ENCODE measurements at regions not wholly inside any gene's neighbourhood (a gene's known extent, or its start where the extent isn't known, plus 50 kb on each side); places are given as distances from the start of the nearest gene placed in this dataset.

DNA sequence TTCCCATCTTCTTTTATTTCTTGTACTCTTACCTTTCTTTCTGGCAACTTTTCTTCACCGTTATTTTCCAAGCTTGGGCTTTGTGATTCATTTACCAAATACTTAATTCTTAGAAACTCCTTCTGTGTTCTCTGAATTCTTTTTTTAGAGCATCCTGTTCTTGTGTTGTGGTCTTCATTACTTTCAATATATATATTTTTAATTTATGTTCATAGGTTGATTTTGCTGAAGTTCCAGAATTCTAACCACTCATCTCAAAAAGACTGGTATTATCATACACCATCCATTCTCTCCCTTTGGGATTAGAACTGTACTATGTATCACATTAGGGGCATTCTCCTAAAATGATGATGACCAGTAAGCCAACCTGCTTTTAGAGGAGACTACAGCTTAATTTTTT is 362.3 kb upstream of the CBLB start:
- Histone ChIP-seq H3K27me3 (ENCODE audit: control insufficient read depth, insufficient read depth, low read length) (no peaks in the 10 kb centered on the region), H3K27ac (no peak overlapping the region), H2AFZ (no peak overlapping the region), H3K36me3 (ENCODE audit: control insufficient read depth, insufficient read depth, low read length) (no peaks in the 10 kb centered on the region), H3K4me3 (ENCODE audit: low read depth, low read length) (no peak overlapping the region), H3K9ac (no peak overlapping the region), H3K4me2 (ENCODE audit: low read length) (no peak overlapping the region), H3K79me2 (no peaks in the 10 kb centered on the region), H3K4me1 (no peaks in the 10 kb centered on the region), H3K9me3 (ENCODE audit: control insufficient read depth, low read length) (no peaks in the 10 kb centered on the region)
- TF ChIP-seq, protein P1, sequence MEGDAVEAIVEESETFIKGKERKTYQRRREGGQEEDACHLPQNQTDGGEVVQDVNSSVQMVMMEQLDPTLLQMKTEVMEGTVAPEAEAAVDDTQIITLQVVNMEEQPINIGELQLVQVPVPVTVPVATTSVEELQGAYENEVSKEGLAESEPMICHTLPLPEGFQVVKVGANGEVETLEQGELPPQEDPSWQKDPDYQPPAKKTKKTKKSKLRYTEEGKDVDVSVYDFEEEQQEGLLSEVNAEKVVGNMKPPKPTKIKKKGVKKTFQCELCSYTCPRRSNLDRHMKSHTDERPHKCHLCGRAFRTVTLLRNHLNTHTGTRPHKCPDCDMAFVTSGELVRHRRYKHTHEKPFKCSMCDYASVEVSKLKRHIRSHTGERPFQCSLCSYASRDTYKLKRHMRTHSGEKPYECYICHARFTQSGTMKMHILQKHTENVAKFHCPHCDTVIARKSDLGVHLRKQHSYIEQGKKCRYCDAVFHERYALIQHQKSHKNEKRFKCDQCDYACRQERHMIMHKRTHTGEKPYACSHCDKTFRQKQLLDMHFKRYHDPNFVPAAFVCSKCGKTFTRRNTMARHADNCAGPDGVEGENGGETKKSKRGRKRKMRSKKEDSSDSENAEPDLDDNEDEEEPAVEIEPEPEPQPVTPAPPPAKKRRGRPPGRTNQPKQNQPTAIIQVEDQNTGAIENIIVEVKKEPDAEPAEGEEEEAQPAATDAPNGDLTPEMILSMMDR (IDR thresholded peaks at IDR 0.05): no peak

DNA sequence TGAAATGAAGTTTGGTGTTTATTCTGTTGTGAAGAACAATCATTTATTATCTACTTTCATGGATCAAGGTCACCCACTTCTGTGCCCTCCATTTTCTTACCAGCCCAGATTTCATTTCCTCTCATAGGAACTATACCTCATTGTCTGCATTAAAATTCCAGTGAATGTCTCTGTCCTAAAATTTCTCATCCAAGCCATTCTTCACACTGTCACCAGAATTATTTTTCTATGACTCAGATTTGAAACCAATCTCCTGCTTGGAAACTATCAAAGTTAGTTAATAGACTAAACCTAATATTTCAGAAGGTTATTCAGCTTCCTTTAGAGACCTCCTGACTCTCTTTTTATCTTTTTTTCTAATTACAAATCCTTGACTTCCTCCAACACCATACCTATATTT is 364.1 kb upstream of the CBLB start:
- Histone ChIP-seq H3K9me3 (ENCODE audit: control insufficient read depth, low read length) (no peaks in the 10 kb centered on the region), H3K79me2 (no peaks in the 10 kb centered on the region), H3K4me3 (ENCODE audit: low read depth, low read length) (no peak overlapping the region), H3K36me3 (ENCODE audit: control insufficient read depth, insufficient read depth, low read length) (no peaks in the 10 kb centered on the region), H3K4me1 (no peaks in the 10 kb centered on the region), H3K4me2 (ENCODE audit: low read length) (no peak overlapping the region), H3K27ac (no peak overlapping the region), H3K27me3 (ENCODE audit: control insufficient read depth, insufficient read depth, low read length) (no peaks in the 10 kb centered on the region), H3K9ac (no peak overlapping the region), H2AFZ (no peak overlapping the region)
- TF ChIP-seq, protein P1 (IDR thresholded peaks at IDR 0.05): no peak

DNA sequence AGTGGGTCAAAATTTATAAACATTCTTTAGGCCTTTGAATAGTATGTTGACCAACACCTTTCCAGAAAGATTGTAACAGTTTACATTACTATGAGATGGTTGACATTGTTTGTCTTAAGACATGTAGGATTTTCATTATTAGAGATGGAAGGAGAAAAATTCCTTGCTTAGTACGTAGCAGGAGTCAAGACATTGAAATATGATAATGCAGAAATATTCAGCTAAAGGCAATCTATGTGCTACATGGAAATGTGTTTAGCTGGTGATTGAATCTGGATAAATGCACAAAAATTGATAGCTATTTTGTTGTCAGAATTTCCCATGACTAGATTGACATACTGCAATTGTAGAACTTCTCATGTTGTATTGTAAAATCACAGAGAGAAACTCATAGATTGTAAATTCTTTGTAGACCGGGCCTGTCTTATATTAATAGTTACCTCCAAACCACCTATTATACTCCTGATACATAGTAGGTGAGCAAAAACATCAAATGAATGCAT is 370.4 kb upstream of the CBLB start:
- TF ChIP-seq, protein P1 (IDR thresholded peaks at IDR 0.05): no peak
- Histone ChIP-seq H3K79me2 (no peaks in the 10 kb centered on the region), H3K9ac (no peak overlapping the region), H3K4me1 (no peaks in the 10 kb centered on the region), H3K4me2 (ENCODE audit: low read length) (no peak overlapping the region), H3K27ac (no peak overlapping the region), H3K36me3 (ENCODE audit: control insufficient read depth, insufficient read depth, low read length) (no peaks in the 10 kb centered on the region), H3K4me3 (ENCODE audit: low read depth, low read length) (no peak overlapping the region), H3K9me3 (ENCODE audit: control insufficient read depth, low read length) (no peaks in the 10 kb centered on the region), H3K27me3 (ENCODE audit: control insufficient read depth, insufficient read depth, low read length) (no peaks in the 10 kb centered on the region), H2AFZ (no peak overlapping the region)

DNA sequence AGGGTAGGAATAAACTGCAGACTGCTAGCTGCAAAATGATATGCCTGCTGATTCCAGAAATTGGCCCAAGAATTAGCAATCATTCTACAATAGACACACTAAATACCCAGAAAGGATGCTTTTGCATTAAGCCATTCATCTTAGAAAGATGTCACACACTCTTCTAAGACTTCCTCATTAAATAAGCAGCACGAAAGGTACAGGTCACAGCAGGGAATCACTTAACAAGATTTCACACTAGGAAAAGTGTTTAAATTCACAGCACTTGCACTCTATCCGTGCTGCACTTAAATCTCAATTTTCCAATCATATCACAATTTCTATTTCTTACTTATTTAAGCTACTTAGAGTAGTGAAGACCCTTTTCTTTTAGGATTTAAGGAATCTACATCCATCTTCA is 372.8 kb upstream of the CBLB start:
- H3K27ac ChIP-seq: no peak overlapping the region
- H2AFZ ChIP-seq: no peak overlapping the region
- no peaks in the 10 kb centered on the region for H3K9me3 ChIP-seq (ENCODE audit: control insufficient read depth, low read length)
- H3K4me1 ChIP-seq: no peaks in the 10 kb centered on the region
- no peaks in the 10 kb centered on the region for H3K79me2 ChIP-seq
- no peak overlapping the region for H3K4me3 ChIP-seq (ENCODE audit: low read depth, low read length)
- H3K36me3 ChIP-seq (ENCODE audit: control insufficient read depth, insufficient read depth, low read length): no peaks in the 10 kb centered on the region
- H3K27me3 ChIP-seq (ENCODE audit: control insufficient read depth, insufficient read depth, low read length): no peaks in the 10 kb centered on the region
- TF ChIP-seq, protein P1 (IDR thresholded peaks at IDR 0.05): no peak
- no peak overlapping the region for H3K9ac ChIP-seq
- H3K4me2 ChIP-seq (ENCODE audit: low read length): no peak overlapping the region

DNA sequence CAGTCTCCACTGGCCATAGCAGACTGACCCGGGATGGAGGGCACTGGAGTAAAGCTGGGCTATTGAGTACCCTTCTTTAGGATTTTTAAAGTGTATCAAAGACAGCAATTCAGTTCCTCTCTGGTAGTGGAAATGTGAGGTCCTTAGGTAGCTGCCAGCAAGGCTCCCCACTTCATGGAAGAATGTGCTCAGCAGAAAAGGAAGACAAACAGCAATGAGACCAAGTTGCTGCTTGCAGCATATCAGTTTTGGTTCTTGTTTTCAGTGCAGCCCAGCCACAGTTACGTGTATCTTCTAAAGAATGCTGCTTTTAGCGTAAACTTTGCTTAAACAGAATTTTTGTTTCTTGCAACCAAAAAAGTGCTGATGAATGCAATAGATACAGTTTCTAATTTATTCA is 374.0 kb upstream of the CBLB start:
- peak overlapping the region; percentile 14 for H2AFZ ChIP-seq

More for the DNA sequence above, 374.0 kb upstream of the CBLB start:
- no peaks in the 10 kb centered on the region for H3K9me3 ChIP-seq (ENCODE audit: control insufficient read depth, low read length)
- H3K36me3 ChIP-seq (ENCODE audit: control insufficient read depth, insufficient read depth, low read length): no peaks in the 10 kb centered on the region
- TF ChIP-seq, protein P1 (IDR thresholded peaks at IDR 0.05): no peak
- H3K27ac ChIP-seq: no peak overlapping the region
- H3K4me1 ChIP-seq: no peaks in the 10 kb centered on the region
- H3K9ac ChIP-seq: no peak overlapping the region
- H3K4me3 ChIP-seq (ENCODE audit: low read depth, low read length): no peak overlapping the region
- H3K27me3 ChIP-seq (ENCODE audit: control insufficient read depth, insufficient read depth, low read length): no peaks in the 10 kb centered on the region
- H3K79me2 ChIP-seq: no peaks in the 10 kb centered on the region
- no peak overlapping the region for H3K4me2 ChIP-seq (ENCODE audit: low read length)

Measured in parathyroid adenoma (tissue), 2 donors.